ENCODE measurements at regions not wholly inside any gene's neighbourhood (a gene's known extent, or its start where the extent isn't known, plus 50 kb on each side); places are given as distances from the start of the nearest gene placed in this dataset.

DNA sequence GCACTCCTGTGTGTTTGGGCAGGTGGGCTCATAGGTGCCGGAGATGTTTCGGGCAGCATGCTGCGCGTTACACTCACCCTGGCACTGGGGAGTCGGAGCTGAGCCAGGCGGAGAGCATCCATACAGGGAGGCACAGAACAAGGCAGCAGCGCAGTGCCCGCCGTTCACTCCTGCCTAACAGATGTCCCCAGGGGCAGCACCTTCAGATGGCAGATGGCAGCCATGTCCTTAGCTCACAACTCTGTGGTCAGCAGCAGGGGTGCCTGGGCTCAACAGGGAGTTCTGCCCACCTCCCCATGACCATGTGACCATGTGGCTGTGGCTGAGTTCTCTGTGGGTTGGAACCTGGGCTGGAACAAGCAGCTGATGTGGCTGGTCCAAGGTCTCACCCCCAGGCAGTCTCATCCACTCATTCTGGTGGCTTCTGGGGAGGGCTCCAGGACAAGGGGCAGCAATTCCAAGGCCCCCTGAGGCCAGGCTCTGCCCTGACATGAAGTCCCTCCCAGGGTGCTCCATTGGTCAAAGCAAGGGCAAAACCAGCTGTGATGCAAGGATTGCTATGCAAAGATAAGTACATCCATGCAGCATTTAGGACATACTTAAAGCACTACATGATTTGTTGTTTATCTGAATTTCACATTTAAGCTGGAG, 64.2 kb downstream of the MRPL36 start:
- ChIA-PET CTCF (interaction anchor here (0.6 kb wide), 1 partner anchor 197 kb away, joined by 3 read pairs; no protein-coding TSS in a partner anchor), POLR2A (no interaction called here)
- H3K4me3 ChIP-seq (ENCODE audit: low read depth in 2 of 2, low read length in 2 of 2): no peak overlapping the region
- no peak overlapping the region for H3K27ac ChIP-seq (ENCODE audit: low read length)
- no peak for ATAC-seq
- TF ChIP-seq, protein P1, sequence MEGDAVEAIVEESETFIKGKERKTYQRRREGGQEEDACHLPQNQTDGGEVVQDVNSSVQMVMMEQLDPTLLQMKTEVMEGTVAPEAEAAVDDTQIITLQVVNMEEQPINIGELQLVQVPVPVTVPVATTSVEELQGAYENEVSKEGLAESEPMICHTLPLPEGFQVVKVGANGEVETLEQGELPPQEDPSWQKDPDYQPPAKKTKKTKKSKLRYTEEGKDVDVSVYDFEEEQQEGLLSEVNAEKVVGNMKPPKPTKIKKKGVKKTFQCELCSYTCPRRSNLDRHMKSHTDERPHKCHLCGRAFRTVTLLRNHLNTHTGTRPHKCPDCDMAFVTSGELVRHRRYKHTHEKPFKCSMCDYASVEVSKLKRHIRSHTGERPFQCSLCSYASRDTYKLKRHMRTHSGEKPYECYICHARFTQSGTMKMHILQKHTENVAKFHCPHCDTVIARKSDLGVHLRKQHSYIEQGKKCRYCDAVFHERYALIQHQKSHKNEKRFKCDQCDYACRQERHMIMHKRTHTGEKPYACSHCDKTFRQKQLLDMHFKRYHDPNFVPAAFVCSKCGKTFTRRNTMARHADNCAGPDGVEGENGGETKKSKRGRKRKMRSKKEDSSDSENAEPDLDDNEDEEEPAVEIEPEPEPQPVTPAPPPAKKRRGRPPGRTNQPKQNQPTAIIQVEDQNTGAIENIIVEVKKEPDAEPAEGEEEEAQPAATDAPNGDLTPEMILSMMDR (IDR thresholded peaks at IDR 0.05): no peak
- TF ChIP-seq SIN3A (IDR thresholded peaks at IDR 0.05; ENCODE audit: borderline replicate concordance, insufficient read depth, low read depth, low read length) (no peak), TCF7L2 (IDR thresholded peaks at IDR 0.05; ENCODE audit: low read depth, low read length) (no peak), POLR2AphosphoS5 (IDR thresholded peaks at IDR 0.05; ENCODE audit: low read depth, low read length) (no peak)
- TF ChIP-seq, protein P2, sequence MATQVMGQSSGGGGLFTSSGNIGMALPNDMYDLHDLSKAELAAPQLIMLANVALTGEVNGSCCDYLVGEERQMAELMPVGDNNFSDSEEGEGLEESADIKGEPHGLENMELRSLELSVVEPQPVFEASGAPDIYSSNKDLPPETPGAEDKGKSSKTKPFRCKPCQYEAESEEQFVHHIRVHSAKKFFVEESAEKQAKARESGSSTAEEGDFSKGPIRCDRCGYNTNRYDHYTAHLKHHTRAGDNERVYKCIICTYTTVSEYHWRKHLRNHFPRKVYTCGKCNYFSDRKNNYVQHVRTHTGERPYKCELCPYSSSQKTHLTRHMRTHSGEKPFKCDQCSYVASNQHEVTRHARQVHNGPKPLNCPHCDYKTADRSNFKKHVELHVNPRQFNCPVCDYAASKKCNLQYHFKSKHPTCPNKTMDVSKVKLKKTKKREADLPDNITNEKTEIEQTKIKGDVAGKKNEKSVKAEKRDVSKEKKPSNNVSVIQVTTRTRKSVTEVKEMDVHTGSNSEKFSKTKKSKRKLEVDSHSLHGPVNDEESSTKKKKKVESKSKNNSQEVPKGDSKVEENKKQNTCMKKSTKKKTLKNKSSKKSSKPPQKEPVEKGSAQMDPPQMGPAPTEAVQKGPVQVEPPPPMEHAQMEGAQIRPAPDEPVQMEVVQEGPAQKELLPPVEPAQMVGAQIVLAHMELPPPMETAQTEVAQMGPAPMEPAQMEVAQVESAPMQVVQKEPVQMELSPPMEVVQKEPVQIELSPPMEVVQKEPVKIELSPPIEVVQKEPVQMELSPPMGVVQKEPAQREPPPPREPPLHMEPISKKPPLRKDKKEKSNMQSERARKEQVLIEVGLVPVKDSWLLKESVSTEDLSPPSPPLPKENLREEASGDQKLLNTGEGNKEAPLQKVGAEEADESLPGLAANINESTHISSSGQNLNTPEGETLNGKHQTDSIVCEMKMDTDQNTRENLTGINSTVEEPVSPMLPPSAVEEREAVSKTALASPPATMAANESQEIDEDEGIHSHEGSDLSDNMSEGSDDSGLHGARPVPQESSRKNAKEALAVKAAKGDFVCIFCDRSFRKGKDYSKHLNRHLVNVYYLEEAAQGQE (IDR thresholded peaks at IDR 0.05; ENCODE audit: insufficient read depth in 1 of 2, low read depth in 2 of 2, low read length in 1 of 2): no peak
- no peaks in the 10 kb centered on the region; the same call in 1 of the 2 replicates for H3K27me3 ChIP-seq (ENCODE audit: control insufficient read depth, insufficient read depth, low read length)
- no peaks in the 10 kb centered on the region for H3K4me1 ChIP-seq (ENCODE audit: control insufficient read depth, insufficient read depth, low read length)
- no peaks in the 10 kb centered on the region for H3K36me3 ChIP-seq (ENCODE audit: control insufficient read depth, insufficient read depth, low read length)
- intact Hi-C loops (cut with micrococcal nuclease; ENCODE audit: unreplicated experiment) (no loop called here), in situ Hi-C loops (cut with HindIII; ENCODE audit: low pct_unique_long_range_greater_than_20kb, low sequenced_read_pairs) (no loop called here)
- DNase-seq (ENCODE audit: low read depth, low spot score): no peak
- no TSS peak for BruUV-seq (replicated peaks)
- peaks cover 11% of the 10 kb centered on the region; the same call in 1 of the 2 replicates for H3K9me3 ChIP-seq (ENCODE audit: control insufficient read depth, insufficient read depth, low read depth, low read length)

DNA sequence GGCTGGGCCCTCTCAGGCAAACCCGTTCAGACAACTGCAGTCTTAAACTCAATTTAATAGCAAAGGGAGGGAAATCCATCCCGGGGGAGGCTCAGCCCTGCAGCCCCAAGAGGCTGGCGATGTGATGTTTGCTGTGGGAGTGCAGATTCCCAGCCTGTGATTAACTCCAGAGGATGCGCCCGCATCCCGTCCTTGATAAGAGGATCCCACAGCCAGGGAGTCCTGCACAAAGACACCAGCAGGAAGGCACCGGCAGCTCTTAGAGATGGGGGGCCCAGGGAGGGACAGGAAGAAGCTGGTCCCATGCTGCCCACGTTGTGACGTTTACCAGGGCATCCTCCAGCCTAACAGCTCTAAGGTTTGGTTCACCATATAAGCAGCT, 64.7 kb downstream of the MRPL36 start:
- CTCF ChIA-PET: interaction anchor here (0.6 kb wide), 1 partner anchor 197 kb away, joined by 3 read pairs; no protein-coding TSS in a partner anchor
- in situ Hi-C loops (cut with HindIII; ENCODE audit: low pct_unique_long_range_greater_than_20kb, low sequenced_read_pairs): no loop called here
- Histone ChIP-seq H3K27ac (ENCODE audit: low read length) (no peak overlapping the region), H3K4me1 (ENCODE audit: control insufficient read depth, insufficient read depth, low read length) (no peaks in the 10 kb centered on the region), H3K4me3 (ENCODE audit: low read depth in 2 of 2, low read length in 2 of 2) (no peak overlapping the region), H3K36me3 (ENCODE audit: control insufficient read depth, insufficient read depth, low read length) (no peaks in the 10 kb centered on the region), H3K9me3 (ENCODE audit: control insufficient read depth, insufficient read depth, low read depth, low read length) (peaks cover 6% of the 10 kb centered on the region; the same call in 1 of the 2 replicates), H3K27me3 (ENCODE audit: control insufficient read depth, insufficient read depth, low read length) (no peaks in the 10 kb centered on the region; the same call in 1 of the 2 replicates)
- intact Hi-C loops (cut with micrococcal nuclease; ENCODE audit: unreplicated experiment): no loop called here
- POLR2A ChIA-PET: no interaction called here
- ATAC-seq (no peak), DNase-seq (ENCODE audit: low read depth, low spot score) (no peak)
- no TSS peak for BruUV-seq (replicated peaks)
- TF ChIP-seq SIN3A (IDR thresholded peaks at IDR 0.05; ENCODE audit: borderline replicate concordance, insufficient read depth, low read depth, low read length): no peak
- TF ChIP-seq TCF7L2 (IDR thresholded peaks at IDR 0.05; ENCODE audit: low read depth, low read length): no peak
- TF ChIP-seq, protein P2 (IDR thresholded peaks at IDR 0.05; ENCODE audit: insufficient read depth in 1 of 2, low read depth in 2 of 2, low read length in 1 of 2): no peak
- no peak for TF ChIP-seq POLR2AphosphoS5 (IDR thresholded peaks at IDR 0.05; ENCODE audit: low read depth, low read length)

All from Panc1 (cell line).